ENCODE measurements at regions not wholly inside any gene's neighbourhood (a gene's known extent, or its start where the extent isn't known, plus 50 kb on each side); places are given as distances from the start of the nearest gene placed in this dataset.

DNA sequence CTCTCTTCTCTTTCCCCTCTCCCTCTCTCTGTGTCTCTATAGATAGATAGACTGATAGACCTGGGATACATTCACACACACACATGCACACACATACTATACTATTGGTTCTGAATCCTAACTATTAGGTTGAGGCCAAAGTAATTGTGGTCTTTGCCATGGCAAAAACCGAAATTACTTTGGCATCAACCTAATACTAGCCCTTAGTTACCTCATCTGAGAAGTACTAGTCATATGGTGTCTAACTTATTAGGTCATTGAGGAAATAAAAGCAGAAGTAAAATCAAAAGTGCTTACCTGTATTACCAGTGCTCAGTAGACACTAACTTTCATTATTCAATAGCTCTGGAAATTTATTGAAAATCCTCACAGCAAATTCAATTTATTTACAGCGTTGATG lies 451.5 kb downstream of the EPHA4 start:
- TF ChIP-seq, protein P1, sequence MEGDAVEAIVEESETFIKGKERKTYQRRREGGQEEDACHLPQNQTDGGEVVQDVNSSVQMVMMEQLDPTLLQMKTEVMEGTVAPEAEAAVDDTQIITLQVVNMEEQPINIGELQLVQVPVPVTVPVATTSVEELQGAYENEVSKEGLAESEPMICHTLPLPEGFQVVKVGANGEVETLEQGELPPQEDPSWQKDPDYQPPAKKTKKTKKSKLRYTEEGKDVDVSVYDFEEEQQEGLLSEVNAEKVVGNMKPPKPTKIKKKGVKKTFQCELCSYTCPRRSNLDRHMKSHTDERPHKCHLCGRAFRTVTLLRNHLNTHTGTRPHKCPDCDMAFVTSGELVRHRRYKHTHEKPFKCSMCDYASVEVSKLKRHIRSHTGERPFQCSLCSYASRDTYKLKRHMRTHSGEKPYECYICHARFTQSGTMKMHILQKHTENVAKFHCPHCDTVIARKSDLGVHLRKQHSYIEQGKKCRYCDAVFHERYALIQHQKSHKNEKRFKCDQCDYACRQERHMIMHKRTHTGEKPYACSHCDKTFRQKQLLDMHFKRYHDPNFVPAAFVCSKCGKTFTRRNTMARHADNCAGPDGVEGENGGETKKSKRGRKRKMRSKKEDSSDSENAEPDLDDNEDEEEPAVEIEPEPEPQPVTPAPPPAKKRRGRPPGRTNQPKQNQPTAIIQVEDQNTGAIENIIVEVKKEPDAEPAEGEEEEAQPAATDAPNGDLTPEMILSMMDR (IDR thresholded peaks at IDR 0.05; ENCODE audit: borderline replicate concordance, insufficient read depth, low read depth, low read length) = no peak
- H3K4me3 ChIP-seq (ENCODE audit: low read depth, low read length) = no peak overlapping the region

DNA sequence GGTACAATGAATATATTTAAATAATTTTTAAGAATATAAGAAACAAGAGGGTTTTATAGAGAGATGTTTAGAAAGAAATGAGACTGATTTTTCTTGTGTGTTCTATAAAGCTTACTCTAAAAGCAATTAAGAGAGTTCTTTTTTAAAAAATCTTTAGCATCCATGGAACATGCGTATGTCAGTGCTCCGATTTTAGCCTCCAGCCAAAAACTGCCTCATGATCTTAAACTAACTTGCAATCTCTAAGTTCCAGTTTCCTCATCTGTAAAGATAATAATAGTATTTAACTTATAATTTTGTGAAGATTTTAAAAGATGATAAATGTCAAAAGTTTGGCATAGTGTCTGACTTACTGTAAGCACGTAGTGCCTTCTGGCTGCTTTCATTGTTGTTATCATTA lies 448.7 kb downstream of the EPHA4 start:
- H3K4me3 ChIP-seq (ENCODE audit: low read depth, low read length) = no peak overlapping the region
- TF ChIP-seq, protein P1 (IDR thresholded peaks at IDR 0.05; ENCODE audit: borderline replicate concordance, insufficient read depth, low read depth, low read length) = no peak

DNA sequence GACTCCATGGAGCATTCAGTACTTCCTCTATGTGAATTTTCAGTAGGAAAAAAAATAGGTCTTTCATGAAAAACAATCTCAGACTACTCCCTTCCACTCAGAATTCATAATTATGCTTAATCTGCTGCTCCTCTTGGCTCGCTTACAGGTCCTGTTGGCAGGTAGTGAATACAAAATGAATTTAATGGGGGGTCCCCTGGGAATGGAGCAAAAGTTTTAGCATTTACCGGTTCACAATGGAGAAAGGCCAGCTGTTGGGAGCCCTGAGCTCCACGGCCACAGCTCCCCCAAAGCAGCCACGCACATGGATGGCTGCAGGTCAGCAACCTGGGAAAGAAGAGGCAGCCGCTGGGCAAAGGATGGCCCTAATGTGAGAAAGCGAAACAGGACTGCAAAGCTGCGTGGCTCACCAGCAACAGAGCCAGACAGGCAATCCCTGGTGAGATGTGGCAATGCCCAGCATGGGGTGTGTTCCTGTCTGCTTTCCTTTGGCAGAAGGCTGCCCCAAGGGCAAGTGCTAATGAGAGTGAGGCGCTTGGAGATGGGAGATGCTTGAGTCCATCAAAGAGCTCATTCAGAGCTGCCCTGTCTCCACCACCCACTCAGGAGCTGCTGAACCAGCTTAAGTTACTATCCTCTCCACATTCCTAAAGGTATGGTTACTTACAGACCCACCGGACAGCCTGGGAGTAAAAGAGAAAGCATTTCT lies 447.4 kb downstream of the EPHA4 start:
- TF ChIP-seq, protein P1 (IDR thresholded peaks at IDR 0.05; ENCODE audit: borderline replicate concordance, insufficient read depth, low read depth, low read length) = no peak
- H3K4me3 ChIP-seq (ENCODE audit: low read depth, low read length) = no peak overlapping the region

DNA sequence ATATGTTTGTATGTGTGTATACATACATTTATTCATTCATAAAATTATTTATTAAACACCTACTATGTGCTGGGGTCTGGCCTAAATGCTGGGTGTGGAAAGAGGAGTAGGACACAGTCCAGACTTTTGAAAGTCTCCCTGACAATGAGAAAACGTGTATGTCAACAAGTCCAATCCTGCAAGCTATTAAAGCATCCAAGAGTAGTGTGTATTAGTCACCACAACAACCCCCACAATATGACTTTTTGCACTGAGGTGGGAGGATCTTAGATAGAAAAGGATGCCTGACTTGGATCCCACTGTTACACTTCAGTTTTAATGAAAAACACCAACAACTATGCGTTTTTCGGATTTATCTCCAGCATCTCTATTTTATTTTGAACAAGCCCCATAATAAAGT lies 446.4 kb downstream of the EPHA4 start:
- TF ChIP-seq, protein P1 (IDR thresholded peaks at IDR 0.05; ENCODE audit: borderline replicate concordance, insufficient read depth, low read depth, low read length) = no peak

DNA sequence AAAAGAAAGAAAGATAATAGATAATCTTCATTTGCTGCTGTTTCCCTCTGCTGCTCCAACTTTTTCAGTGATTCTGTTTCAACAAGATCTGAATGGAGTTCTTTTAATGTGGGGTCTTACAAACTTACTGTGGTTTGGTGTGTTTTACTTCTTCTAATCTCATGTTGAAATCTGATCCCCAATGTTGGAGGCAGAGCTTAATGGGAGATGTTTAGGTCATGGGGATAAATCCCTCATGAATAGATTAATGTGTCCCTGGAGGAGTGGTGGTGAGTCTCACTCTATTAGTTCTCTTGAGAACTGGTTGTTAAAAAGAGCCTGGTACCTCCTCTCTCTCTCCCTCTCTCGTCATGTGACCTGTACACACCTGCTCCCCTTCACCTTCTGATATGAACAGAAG lies 442.4 kb downstream of the EPHA4 start:
- H3K4me3 ChIP-seq (ENCODE audit: low read depth, low read length) = no peak overlapping the region
- TF ChIP-seq, protein P1 (IDR thresholded peaks at IDR 0.05; ENCODE audit: borderline replicate concordance, insufficient read depth, low read depth, low read length) = no peak

More for the DNA sequence above, 446.4 kb downstream of the EPHA4 start:
- H3K4me3 ChIP-seq (ENCODE audit: low read depth, low read length) = no peak overlapping the region

DNA sequence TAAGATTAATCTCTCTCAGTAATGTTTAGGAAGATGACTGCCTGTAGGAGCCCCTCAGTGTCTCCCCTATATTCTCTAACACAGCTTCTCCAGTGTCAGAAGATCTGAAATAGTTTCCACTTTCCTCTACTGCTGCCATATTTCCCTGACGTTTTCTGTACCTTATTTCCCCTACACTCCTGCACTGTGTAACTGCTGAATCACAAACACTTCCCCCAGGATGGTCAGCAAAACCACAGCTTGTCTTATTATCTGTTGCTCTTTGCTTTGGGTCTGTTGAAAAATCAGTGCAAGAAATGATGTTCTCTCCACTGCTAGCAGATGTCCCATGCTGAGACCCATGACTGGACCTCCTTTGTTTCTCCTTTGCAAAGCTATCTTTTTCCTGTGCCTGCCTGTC lies 441.7 kb downstream of the EPHA4 start:
- TF ChIP-seq, protein P1 (IDR thresholded peaks at IDR 0.05; ENCODE audit: borderline replicate concordance, insufficient read depth, low read depth, low read length) = no peak
- H3K4me3 ChIP-seq (ENCODE audit: low read depth, low read length) = no peak overlapping the region

DNA sequence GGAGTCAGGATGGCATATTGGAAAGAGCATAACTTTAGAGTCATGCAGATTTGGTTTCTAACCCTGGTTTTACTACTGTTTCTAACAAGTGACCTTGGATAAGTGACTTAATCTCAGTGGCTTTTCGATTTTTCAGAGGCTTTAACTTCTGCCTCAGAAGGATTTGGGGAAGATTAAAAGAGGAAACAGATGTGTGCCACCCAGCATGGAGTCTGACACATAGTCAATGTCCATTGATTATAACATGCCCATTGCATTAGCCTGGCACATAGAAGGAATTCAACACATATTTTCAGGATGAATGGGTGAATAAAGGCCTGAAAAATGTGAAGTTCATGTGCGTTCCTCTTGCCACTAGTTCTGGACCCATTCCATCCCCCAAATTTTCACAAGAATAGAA lies 438.2 kb downstream of the EPHA4 start:
- TF ChIP-seq, protein P1 (IDR thresholded peaks at IDR 0.05; ENCODE audit: borderline replicate concordance, insufficient read depth, low read depth, low read length) = no peak
- no peak overlapping the region for H3K4me3 ChIP-seq (ENCODE audit: low read depth, low read length)

Measured in GM12875 (cell line).